CD4-positive, alpha-beta T cell treated with Interleukin-10 for 1 hour (primary cell): ENCODE measurements at regions not wholly inside any gene's neighbourhood (a gene's known extent, or its start where the extent isn't known, plus 50 kb on each side); places are given as distances from the start of the nearest gene placed in this dataset.

Experiments used
- DNase-seq: peaks from one replicate; pipeline ENCODE4 v3.0.0-alpha.2; 2020

- no peak for DNase-seq
These were observed 54.4 kb upstream of the C1orf174 start for GRCh38 chr1:3954170-3955169.

GRCh38 chr1:3955196-3955772, 55.2 kb upstream of the C1orf174 start:
- DNase-seq, result no peak

GRCh38 chr1:3956527-3957170, 56.6 kb upstream of the C1orf174 start:
- DNase-seq, result no peak

GRCh38 chr1:3959361-3959760, 59.3 kb upstream of the C1orf174 start:
- no peak for DNase-seq

- no peak for DNase-seq
These were observed 63.5 kb upstream of the C1orf174 start for GRCh38 chr1:3963554-3963953.

- DNase-seq, result no peak
These were observed 65.6 kb upstream of the C1orf174 start for GRCh38 chr1:3965693-3966092.

- DNase-seq, result no peak
These were observed 68.8 kb upstream of the C1orf174 start for GRCh38 chr1:3968851-3969250.

- DNase-seq, result no peak
These were observed 71.9 kb upstream of the C1orf174 start for GRCh38 chr1:3971981-3972380.

GRCh38 chr1:3975903-3976630, 76.0 kb upstream of the C1orf174 start:
- DNase-seq, result no peak

GRCh38 chr1:3976821-3977220, 76.7 kb upstream of the C1orf174 start:
- DNase-seq, result no peak

GRCh38 chr1:3978196-3978989, 78.3 kb upstream of the C1orf174 start:
- no peak for DNase-seq

- DNase-seq, result no peak
These were observed 78.9 kb upstream of the C1orf174 start for GRCh38 chr1:3978990-3979325.

- DNase-seq, result no peak
These were observed 81.2 kb upstream of the C1orf174 start for GRCh38 chr1:3981261-3981660.

GRCh38 chr1:3981746-3982505, 81.9 kb upstream of the C1orf174 start:
- DNase-seq, result no peak

- DNase-seq, result no peak
These were observed 83.1 kb upstream of the C1orf174 start for GRCh38 chr1:3983181-3983580.

GRCh38 chr1:3984586-3984985, 84.5 kb upstream of the C1orf174 start:
- DNase-seq, result no peak

GRCh38 chr1:3986686-3987218, 86.7 kb upstream of the C1orf174 start:
- no peak for DNase-seq

GRCh38 chr1:3987669-3988235, 87.7 kb upstream of the C1orf174 start:
- no peak for DNase-seq

- DNase-seq, result no peak
These were observed 88.4 kb upstream of the C1orf174 start for GRCh38 chr1:3988431-3988830.

- DNase-seq, result no peak
These were observed 89.4 kb upstream of the C1orf174 start for GRCh38 chr1:3989465-3989864.

GRCh38 chr1:3992103-3992556, 92.1 kb upstream of the C1orf174 start:
- DNase-seq, result no peak
